ENCODE measurements at regions not wholly inside any gene's neighbourhood (a gene's known extent, or its start where the extent isn't known, plus 50 kb on each side); places are given as distances from the start of the nearest gene placed in this dataset.

- Histone ChIP-seq H3K4me3 (replicated peaks in 1 of 3; ENCODE audit: insufficient read depth in 1 of 3, low read depth in 1 of 3, low read length in 3 of 3) (no peak overlapping the region), H3K9me3 (replicated peaks; ENCODE audit: control insufficient read depth, insufficient read depth, low read length) (no peaks in the 10 kb centered on the region), H3K4me2 (ENCODE audit: insufficient read depth, low read length) (no peak overlapping the region), H3K36me3 (ENCODE audit: control insufficient read depth in 2 of 2, extremely low read depth in 1 of 2, insufficient read depth in 2 of 2, low read length in 2 of 2) (no peaks in the 10 kb centered on the region), H3K9ac (replicated peaks; ENCODE audit: extremely low read depth, insufficient read depth, low read length) (no peak overlapping the region), H3K27me3 (ENCODE audit: control insufficient read depth in 2 of 2, insufficient read depth in 2 of 2, low read length in 2 of 2) (no peaks in the 10 kb centered on the region), H3K9me1 (replicated peaks; ENCODE audit: control insufficient read depth, extremely low read depth, insufficient read depth, low read length) (no peaks in the 10 kb centered on the region), H3K79me2 (ENCODE audit: control insufficient read depth, insufficient read depth, low read length) (no peaks in the 10 kb centered on the region), H3K27ac (ENCODE audit: insufficient read depth, low read depth, low read length) (no peak overlapping the region), H4K20me1 (replicated peaks; ENCODE audit: control insufficient read depth, extremely low read depth, insufficient read depth, low read length) (no peaks in the 10 kb centered on the region), H2AFZ (ENCODE audit: low read depth, low read length) (no peak overlapping the region), H3K4me1 (ENCODE audit: control insufficient read depth, extremely low read depth, insufficient read depth, low read length) (no peaks in the 10 kb centered on the region)
- intact Hi-C loops (cut with micrococcal nuclease), result no loop called here
- DNase-seq (ENCODE audit: low read depth, low spot score) (no peak), FAIRE-seq (no peak)
- ChIA-PET CTCF (no interaction called here), POLR2A (no interaction called here)
- dilution Hi-C loops (cut with MboI; ENCODE audit: extremely low pct_ligation_motif_present, low sequenced_read_pairs), result no loop called here
- BruUV-seq (replicated peaks), result no TSS peak
- TF ChIP-seq POLR2A (IDR thresholded peaks at IDR 0.05; ENCODE audit: low read depth, low read length) (no peak), GATA2 (IDR thresholded peaks at IDR 0.05; ENCODE audit: insufficient read depth, insufficient read length, low read depth, low read length) (no peak), EZH2 (IDR thresholded peaks at IDR 0.05; ENCODE audit: borderline replicate concordance, low read depth, low read length, severe bottlenecking) (no peak), MAX (IDR thresholded peaks at IDR 0.05; ENCODE audit: insufficient read depth, insufficient read length) (no peak), JUN (IDR thresholded peaks at IDR 0.05; ENCODE audit: borderline replicate concordance, insufficient read depth, insufficient read length, low read depth) (no peak), MYC (IDR thresholded peaks at IDR 0.05; ENCODE audit: low read depth, low read length) (no peak), CTCF (IDR thresholded peaks at IDR 0.05; ENCODE audit: extremely low read depth in 1 of 2, insufficient read depth in 1 of 2, low read depth in 1 of 2, low read length in 2 of 2) (no peak), FOS (IDR thresholded peaks at IDR 0.05; ENCODE audit: borderline replicate concordance, insufficient read depth, low read length) (no peak), POLR2AphosphoS5 (IDR thresholded peaks at IDR 0.05; ENCODE audit: insufficient read depth, low read depth, low read length) (no peak)
Measured at GRCh38 chr1:232201024-232201423, 428.9 kb downstream of the SIPA1L2 start.

Measured in endothelial cell of umbilical vein (primary cell).